ENCODE measurements at regions not wholly inside any gene's neighbourhood (a gene's known extent, or its start where the extent isn't known, plus 50 kb on each side); places are given as distances from the start of the nearest gene placed in this dataset.

GRCh38 chr11:109750964-109751363, 329.0 kb downstream of the C11orf87 start:
- Histone ChIP-seq H3K4me3 (no peak overlapping the region), H3K9me3 (no peaks in the 10 kb centered on the region), H3K27me3 (no peaks in the 10 kb centered on the region), H3K27ac (no peak overlapping the region), H3K4me1 (peaks cover 0 to 6% (median 0%) of the 10 kb centered on the region in 4 donors), H3K36me3 (no peaks in the 10 kb centered on the region)
- WGBS, 2 donors, result 83 to 90% methylated on average over 2 of the region's 2 CpGs
- TF ChIP-seq EP300 (IDR thresholded peaks at IDR 0.05) (no peak), CTCF (IDR thresholded peaks at IDR 0.05) (no peak), POLR2A (IDR thresholded peaks at IDR 0.05) (no peak)
- no peak for DNase-seq (ENCODE audit: low spot score in 2 of 2)

GRCh38 chr11:109752212-109752825, 330.3 kb downstream of the C11orf87 start:
- H3K27me3 ChIP-seq, result no peaks in the 10 kb centered on the region
- no peak overlapping the region for H3K27ac ChIP-seq
- H3K36me3 ChIP-seq, result no peaks in the 10 kb centered on the region
- WGBS, 2 donors, result 85 to 89% methylated on average over 5 of the region's 5 CpGs
- H3K9me3 ChIP-seq, result no peaks in the 10 kb centered on the region
- peaks cover 0 to 6% (median 0%) of the 10 kb centered on the region in 4 donors for H3K4me1 ChIP-seq
- no peak overlapping the region for H3K4me3 ChIP-seq
- TF ChIP-seq CTCF (IDR thresholded peaks at IDR 0.05) (no peak), EP300 (IDR thresholded peaks at IDR 0.05) (no peak), POLR2A (IDR thresholded peaks at IDR 0.05) (no peak)
- no peak for DNase-seq (ENCODE audit: low spot score in 2 of 2)

- no peak overlapping the region for H3K4me3 ChIP-seq
- H3K4me1 ChIP-seq, result no peaks in the 10 kb centered on the region
- H3K36me3 ChIP-seq, result no peaks in the 10 kb centered on the region
- no peak overlapping the region for H3K27ac ChIP-seq
- DNase-seq (ENCODE audit: low spot score in 2 of 2), result no peak
- no peaks in the 10 kb centered on the region for H3K9me3 ChIP-seq
- WGBS, 2 donors, result 95 to 97% methylated on average over 1 of the region's 1 CpG
- no peak for TF ChIP-seq POLR2A (IDR thresholded peaks at IDR 0.05)
- no peak for TF ChIP-seq CTCF (IDR thresholded peaks at IDR 0.05)
- TF ChIP-seq EP300 (IDR thresholded peaks at IDR 0.05), result no peak
- H3K27me3 ChIP-seq, result no peaks in the 10 kb centered on the region
These were observed 334.5 kb downstream of the C11orf87 start for GRCh38 chr11:109756521-109756920.

- Histone ChIP-seq H3K4me3 (no peak overlapping the region), H3K36me3 (no peaks in the 10 kb centered on the region), H3K27ac (no peak overlapping the region), H3K4me1 (no peaks in the 10 kb centered on the region), H3K27me3 (no peaks in the 10 kb centered on the region), H3K9me3 (no peaks in the 10 kb centered on the region)
- no peak for TF ChIP-seq POLR2A (IDR thresholded peaks at IDR 0.05)
- TF ChIP-seq CTCF (IDR thresholded peaks at IDR 0.05), result no peak
- TF ChIP-seq EP300 (IDR thresholded peaks at IDR 0.05), result no peak
- 77 to 84% methylated on average over 3 of the region's 3 CpGs for WGBS, 2 donors
- DNase-seq (ENCODE audit: low spot score in 2 of 2), result no peak
These were observed 335.0 kb downstream of the C11orf87 start for GRCh38 chr11:109756951-109757350.

- no peak for TF ChIP-seq CTCF (IDR thresholded peaks at IDR 0.05)
- TF ChIP-seq POLR2A (IDR thresholded peaks at IDR 0.05), result no peak
- TF ChIP-seq EP300 (IDR thresholded peaks at IDR 0.05), result no peak
- no peaks in the 10 kb centered on the region for H3K36me3 ChIP-seq
- H3K4me3 ChIP-seq, result no peak overlapping the region
- WGBS, 2 donors, result 83% methylated on average over 3 of the region's 3 CpGs
- no peaks in the 10 kb centered on the region for H3K27me3 ChIP-seq
- no peak overlapping the region for H3K27ac ChIP-seq
- H3K9me3 ChIP-seq, result no peaks in the 10 kb centered on the region
- no peaks in the 10 kb centered on the region for H3K4me1 ChIP-seq
- DNase-seq (ENCODE audit: low spot score in 2 of 2), result no peak
These were observed 330.6 kb upstream of the ZC3H12C start for GRCh38 chr11:109762546-109762945.
